KMS-11 (cell line): ENCODE measurements at regions not wholly inside any gene's neighbourhood (a gene's known extent, or its start where the extent isn't known, plus 50 kb on each side); places are given as distances from the start of the nearest gene placed in this dataset.

Source experiments
- H2AFZ ChIP-seq: fragments of 200-600 bp; sonication (generic); 2 replicates; pipeline ENCODE4 v1.6.1; 2016; ENCODE audit warnings: antibody characterized with exemption, mixed run types, low read depth
- H3K27ac ChIP-seq: fragments of 200-600 bp; sonication (generic); 2 replicates; pipeline ENCODE4 v1.6.1; 2016; ENCODE audit warnings: mild to moderate bottlenecking, mixed run types
- H3K27me3 ChIP-seq: fragments of 200-600 bp; sonication (generic); 2 replicates; pipeline ENCODE4 v1.6.1; 2017; ENCODE audit warnings: mild to moderate bottlenecking, low read depth, mixed run types, moderate library complexity; ENCODE audit not compliant: insufficient read depth
- H3K36me3 ChIP-seq: fragments of 200-600 bp; sonication (generic); 2 replicates; pipeline ENCODE4 v1.6.1; 2017; ENCODE audit warnings: mild to moderate bottlenecking, mixed run types; ENCODE audit not compliant: insufficient read depth
- H3K4me1 ChIP-seq: fragments of 200-600 bp; sonication (generic); 2 replicates; pipeline ENCODE4 v1.6.1; 2016; ENCODE audit warnings: mild to moderate bottlenecking, low read depth, mixed run types; ENCODE audit not compliant: poor library complexity, severe bottlenecking
- H3K4me2 ChIP-seq: fragments of 200-600 bp; sonication (generic); 2 replicates; pipeline ENCODE4 v1.7.0; 2016; ENCODE audit warnings: mild to moderate bottlenecking, mixed run types
- H3K4me3 ChIP-seq: fragments of 200-600 bp; sonication (generic); IDR thresholded peaks from 2 replicates; pipeline ENCODE4 v1.6.1; 2017; ENCODE audit warnings: low read depth, low read length, mixed read lengths; ENCODE audit not compliant: insufficient read depth
- H3K79me2 ChIP-seq: fragments of 200-600 bp; sonication (generic); 2 replicates; pipeline ENCODE4 v1.6.1; 2016; ENCODE audit warnings: low read depth, mixed run types; ENCODE audit not compliant: insufficient read depth
- H3K9ac ChIP-seq: fragments of 200-600 bp; sonication (generic); 2 replicates; pipeline ENCODE4 v1.6.1; 2016; ENCODE audit warnings: mild to moderate bottlenecking, mixed run types
- H4K20me1 ChIP-seq: fragments of 200-600 bp; sonication (generic); 2 replicates; pipeline ENCODE4 v1.6.1; 2016; ENCODE audit warnings: mild to moderate bottlenecking, mixed run types; ENCODE audit not compliant: insufficient read depth
- TF ChIP-seq, protein P1 (sequence below): fragments of 200-600 bp; sonication (generic); conservative IDR thresholded peaks from 2 replicates; pipeline ENCODE4 v1.6.1; 2017; ENCODE audit warnings: low read depth, mild to moderate bottlenecking, antibody characterized with exemption, low read length, moderate library complexity, mixed read lengths

DNA sequence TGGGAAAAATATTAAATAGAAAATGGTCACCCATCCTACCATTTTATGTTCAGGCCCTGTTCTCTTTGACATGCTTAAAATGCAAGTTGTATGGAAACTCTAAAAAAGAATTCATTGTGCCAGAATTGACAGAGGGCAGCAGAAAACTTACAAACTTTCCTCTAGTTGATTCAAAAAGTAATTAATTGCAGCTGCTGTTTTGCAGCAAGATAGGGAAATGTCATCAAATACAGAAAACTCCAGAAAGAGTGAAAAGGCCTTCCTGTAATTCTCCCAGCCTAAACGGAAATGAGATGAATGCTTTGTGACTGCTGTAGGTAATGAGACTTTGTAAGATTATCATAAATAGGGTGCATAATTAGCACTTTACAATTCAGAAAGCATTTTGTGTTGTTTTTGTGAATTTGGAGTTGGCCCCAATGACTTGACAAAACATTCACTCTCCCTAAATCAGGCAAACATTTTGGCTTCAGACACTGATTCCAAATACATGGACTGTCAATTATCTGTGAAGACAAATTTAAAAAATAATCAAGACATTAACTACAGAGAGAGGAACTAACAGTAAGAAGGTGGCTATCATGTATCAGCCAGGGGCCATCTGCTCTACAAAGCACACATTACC, 861.8 kb downstream of the SQOR start:
- Histone ChIP-seq H3K4me1 (no peaks in the 10 kb centered on the region), H3K4me2 (no peak overlapping the region), H3K27ac (no peak overlapping the region), H4K20me1 (no peaks in the 10 kb centered on the region), H3K36me3 (no peaks in the 10 kb centered on the region), H3K9ac (no peak overlapping the region), H3K27me3 (no peaks in the 10 kb centered on the region), H2AFZ (no peak overlapping the region), H3K4me3 (no peak overlapping the region), H3K79me2 (no peaks in the 10 kb centered on the region)
- TF ChIP-seq, protein P1, sequence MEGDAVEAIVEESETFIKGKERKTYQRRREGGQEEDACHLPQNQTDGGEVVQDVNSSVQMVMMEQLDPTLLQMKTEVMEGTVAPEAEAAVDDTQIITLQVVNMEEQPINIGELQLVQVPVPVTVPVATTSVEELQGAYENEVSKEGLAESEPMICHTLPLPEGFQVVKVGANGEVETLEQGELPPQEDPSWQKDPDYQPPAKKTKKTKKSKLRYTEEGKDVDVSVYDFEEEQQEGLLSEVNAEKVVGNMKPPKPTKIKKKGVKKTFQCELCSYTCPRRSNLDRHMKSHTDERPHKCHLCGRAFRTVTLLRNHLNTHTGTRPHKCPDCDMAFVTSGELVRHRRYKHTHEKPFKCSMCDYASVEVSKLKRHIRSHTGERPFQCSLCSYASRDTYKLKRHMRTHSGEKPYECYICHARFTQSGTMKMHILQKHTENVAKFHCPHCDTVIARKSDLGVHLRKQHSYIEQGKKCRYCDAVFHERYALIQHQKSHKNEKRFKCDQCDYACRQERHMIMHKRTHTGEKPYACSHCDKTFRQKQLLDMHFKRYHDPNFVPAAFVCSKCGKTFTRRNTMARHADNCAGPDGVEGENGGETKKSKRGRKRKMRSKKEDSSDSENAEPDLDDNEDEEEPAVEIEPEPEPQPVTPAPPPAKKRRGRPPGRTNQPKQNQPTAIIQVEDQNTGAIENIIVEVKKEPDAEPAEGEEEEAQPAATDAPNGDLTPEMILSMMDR: no peak

DNA sequence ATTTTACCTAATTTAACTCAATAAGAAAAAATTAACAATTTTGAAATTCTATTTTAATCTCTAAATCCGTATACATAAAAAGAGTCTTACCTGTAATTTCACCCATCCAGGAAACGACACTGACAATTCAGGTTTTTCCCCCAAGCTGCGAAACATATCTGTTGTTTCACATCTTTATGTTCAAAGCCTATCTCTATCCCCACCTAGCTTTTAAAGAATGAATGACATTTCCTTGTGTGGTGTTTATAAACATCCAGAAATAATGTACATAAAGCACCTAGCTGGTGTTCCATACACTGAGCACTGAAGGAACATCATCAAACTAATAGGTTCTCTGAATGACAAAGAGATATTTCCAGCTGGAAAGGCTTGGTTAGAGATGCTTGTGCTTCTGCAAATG, 867.8 kb downstream of the SQOR start:
- Histone ChIP-seq H3K4me1 (no peaks in the 10 kb centered on the region), H3K9ac (no peak overlapping the region), H4K20me1 (no peaks in the 10 kb centered on the region), H3K27ac (no peak overlapping the region), H3K4me2 (no peak overlapping the region), H2AFZ (no peak overlapping the region), H3K27me3 (no peaks in the 10 kb centered on the region), H3K36me3 (no peaks in the 10 kb centered on the region), H3K79me2 (no peaks in the 10 kb centered on the region), H3K4me3 (no peak overlapping the region)
- TF ChIP-seq, protein P1: no peak; the same call in 1 of the 2 replicates

DNA sequence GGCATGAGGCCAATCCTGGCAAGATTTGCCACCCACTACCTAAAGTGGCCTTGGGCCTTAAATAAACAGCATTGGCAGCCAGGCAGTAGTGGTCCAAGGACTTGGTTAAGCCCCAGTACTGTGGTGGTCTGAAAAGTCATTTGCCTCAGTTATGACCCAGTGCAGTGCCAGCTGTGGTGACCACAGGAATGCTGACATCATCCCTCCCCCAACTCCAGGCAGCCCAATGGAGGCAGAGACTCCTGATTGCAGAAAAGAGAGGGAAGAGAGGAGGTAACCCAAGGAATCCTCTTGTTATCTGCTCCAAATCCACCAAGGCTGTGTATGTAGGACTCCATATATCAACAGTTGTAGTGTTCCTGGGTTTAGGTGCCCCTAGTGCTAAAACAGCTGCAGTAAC, 883.6 kb downstream of the SQOR start:
- H3K4me3 ChIP-seq: no peak overlapping the region
- TF ChIP-seq, protein P1: no peak
- H3K4me2 ChIP-seq: no peak overlapping the region
- H3K36me3 ChIP-seq: no peaks in the 10 kb centered on the region
- no peaks in the 10 kb centered on the region for H3K27me3 ChIP-seq
- no peaks in the 10 kb centered on the region for H3K4me1 ChIP-seq
- no peaks in the 10 kb centered on the region for H4K20me1 ChIP-seq
- H3K79me2 ChIP-seq: no peaks in the 10 kb centered on the region
- no peak overlapping the region for H3K27ac ChIP-seq
- H3K9ac ChIP-seq: no peak overlapping the region
- no peak overlapping the region for H2AFZ ChIP-seq

DNA sequence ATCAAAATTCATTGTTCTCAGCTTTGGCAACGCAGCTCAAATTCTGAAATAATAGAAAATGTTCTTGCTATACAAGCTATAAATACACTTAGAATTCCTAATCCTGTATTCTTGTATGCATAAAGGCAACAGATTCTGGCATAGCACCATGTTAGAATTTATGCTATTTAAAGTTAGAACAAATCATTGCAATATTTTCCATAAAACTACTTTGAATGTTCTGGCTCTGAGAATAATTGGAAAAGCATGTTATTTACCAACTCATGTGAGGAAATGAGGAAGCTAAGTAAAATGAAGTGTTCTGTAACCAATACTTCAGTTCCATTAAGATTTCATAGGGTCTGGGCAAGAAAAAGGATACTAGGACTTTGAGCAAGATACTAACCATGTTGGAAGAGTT, 888.9 kb downstream of the SQOR start:
- Histone ChIP-seq H3K27ac (no peak overlapping the region), H3K4me2 (no peak overlapping the region), H3K9ac (no peak overlapping the region), H3K79me2 (no peaks in the 10 kb centered on the region), H3K4me3 (no peak overlapping the region), H4K20me1 (no peaks in the 10 kb centered on the region), H3K4me1 (no peaks in the 10 kb centered on the region), H3K27me3 (no peaks in the 10 kb centered on the region), H3K36me3 (no peaks in the 10 kb centered on the region), H2AFZ (no peak overlapping the region)
- TF ChIP-seq, protein P1: no peak
